Neural cell (in vitro differentiated cells): ENCODE measurements at regions not wholly inside any gene's neighbourhood (a gene's known extent, or its start where the extent isn't known, plus 50 kb on each side); places are given as distances from the start of the nearest gene placed in this dataset.

Experiments used
- H2AFZ ChIP-seq: fragments of 200-600, 300-800 bp; sonication (generic), shearing (Covaris generic); 2 replicates; pipeline ENCODE4 v1.6.0; 2014; ENCODE audit warnings: low read depth, mild to moderate bottlenecking, antibody characterized with exemption, low read length, moderate library complexity
- H3F3A ChIP-seq: fragments of 200-600 bp; shearing (Covaris generic); 2 replicates; pipeline ENCODE4 v1.6.1; 2016; ENCODE audit warnings: mild to moderate bottlenecking, moderate library complexity, mixed read lengths, antibody characterized with exemption, low read length; ENCODE audit not compliant: insufficient read depth, poor library complexity, severe bottlenecking
- H3K27ac ChIP-seq: fragments of 200-600, 300-800 bp; sonication (generic), shearing (Covaris generic); 2 replicates; pipeline ENCODE4 v1.5.1; 2014; ENCODE audit warnings: mild to moderate bottlenecking, low read length, moderate library complexity
- H3K27me3 ChIP-seq: fragments of 300-800, 200-600 bp; sonication (generic), shearing (Covaris generic); 2 replicates; pipeline ENCODE4 v1.6.0; 2014; ENCODE audit warnings: mild to moderate bottlenecking, low read depth, low read length, moderate library complexity; ENCODE audit not compliant: insufficient read depth
- H3K36me3 ChIP-seq: fragments of 300-800, 200-600 bp; sonication (generic), shearing (Covaris generic); 2 replicates; pipeline ENCODE4 v1.5.1; 2014; ENCODE audit warnings: mild to moderate bottlenecking, antibody characterized with exemption, low read length, moderate library complexity; ENCODE audit not compliant: insufficient read depth
- H3K4me2 ChIP-seq: fragments of 300-800, 200-600 bp; sonication (generic), shearing (Covaris generic); 2 replicates; pipeline ENCODE4 v1.6.0; 2014; ENCODE audit warnings: mild to moderate bottlenecking, low read length
- H3K4me3 ChIP-seq: fragments of 300-800, 200-600 bp; sonication (generic), shearing (Covaris generic); 2 replicates; pipeline ENCODE4 v1.5.1; 2014; ENCODE audit warnings: mild to moderate bottlenecking, low read length, moderate library complexity
- H3K79me2 ChIP-seq: fragments of 200-600 bp; shearing (Covaris generic); replicated peaks from 2 replicates; pipeline ENCODE4 v1.6.0; 2014; ENCODE audit warnings: mild to moderate bottlenecking, low read length, moderate library complexity; ENCODE audit not compliant: insufficient read depth
- H3K9ac ChIP-seq: fragments of 300-800, 200-600 bp; sonication (generic), shearing (Covaris generic); 2 replicates; pipeline ENCODE4 v1.6.1; 2016; ENCODE audit warnings: mild to moderate bottlenecking, low read length, mixed read lengths
- H3K9me2 ChIP-seq: fragments of 200-600 bp; shearing (Covaris generic); 2 replicates; pipeline ENCODE4 v1.6.1; 2016; ENCODE audit warnings: mild to moderate bottlenecking, low read length, mixed read lengths; ENCODE audit not compliant: insufficient read depth
- H3K9me3 ChIP-seq: fragments of 200-600, 300-800 bp; sonication (generic), shearing (Covaris generic); 2 replicates; pipeline ENCODE4 v1.6.1; 2016; ENCODE audit warnings: mild to moderate bottlenecking, mixed run types, low read length, moderate library complexity, mixed read lengths
- H4K20me1 ChIP-seq: fragments of 200-600 bp; shearing (Covaris generic); 2 replicates; pipeline ENCODE4 v1.6.1; 2016; ENCODE audit warnings: mild to moderate bottlenecking, mixed run types; ENCODE audit not compliant: insufficient read depth
- EP300 ChIP-seq: fragments of 450-650 bp; conservative IDR thresholded peaks from 2 replicates; pipeline ENCODE4 v1.6.1; 2014; ENCODE audit warnings: antibody characterized with exemption, mild to moderate bottlenecking, moderate library complexity; ENCODE audit not compliant: poor library complexity, severe bottlenecking
- EZH2 ChIP-seq: fragments of 200-600, 300-800 bp; shearing (Covaris generic), sonication (generic); IDR thresholded peaks from 2 replicates; pipeline ENCODE4 v1.6.1; 2014; ENCODE audit warnings: antibody characterized with exemption, low read length, borderline replicate concordance, mild to moderate bottlenecking; ENCODE audit not compliant: insufficient read depth, poor library complexity, severe bottlenecking
- MXI1 ChIP-seq: fragments of 450-650 bp; conservative IDR thresholded peaks from 2 replicates; pipeline ENCODE4 v1.6.1; 2014; ENCODE audit warnings: antibody characterized with exemption, mild to moderate bottlenecking; ENCODE audit not compliant: poor library complexity, severe bottlenecking
- POLR2AphosphoS5 ChIP-seq: IDR thresholded peaks from 2 replicates; pipeline ENCODE4 v1.6.1; 2012
- RAD21 ChIP-seq: fragments of 450-650 bp; conservative IDR thresholded peaks from 2 replicates; pipeline ENCODE4 v1.6.1; 2014; ENCODE audit warnings: antibody characterized with exemption, mild to moderate bottlenecking, moderate library complexity
- SMC3 ChIP-seq: fragments of 450-650 bp; conservative IDR thresholded peaks from 2 replicates; pipeline ENCODE4 v1.6.1; 2014; ENCODE audit warnings: antibody characterized with exemption, mild to moderate bottlenecking, moderate library complexity; ENCODE audit not compliant: poor library complexity
- TAF1 ChIP-seq: IDR thresholded peaks from 2 replicates; pipeline ENCODE4 v1.6.1; 2012; ENCODE audit warnings: low read depth
- TF ChIP-seq, protein P1 (sequence below): fragments of 450-650 bp; IDR thresholded peaks from 2 replicates; pipeline ENCODE4 v1.5.1; 2014; ENCODE audit warnings: antibody characterized with exemption, mild to moderate bottlenecking, moderate library complexity; ENCODE audit not compliant: poor library complexity, severe bottlenecking
- TF ChIP-seq, protein P2 (sequence below): IDR thresholded peaks from 2 replicates; pipeline ENCODE4 v1.6.1; 2012; ENCODE audit warnings: borderline replicate concordance

DNA sequence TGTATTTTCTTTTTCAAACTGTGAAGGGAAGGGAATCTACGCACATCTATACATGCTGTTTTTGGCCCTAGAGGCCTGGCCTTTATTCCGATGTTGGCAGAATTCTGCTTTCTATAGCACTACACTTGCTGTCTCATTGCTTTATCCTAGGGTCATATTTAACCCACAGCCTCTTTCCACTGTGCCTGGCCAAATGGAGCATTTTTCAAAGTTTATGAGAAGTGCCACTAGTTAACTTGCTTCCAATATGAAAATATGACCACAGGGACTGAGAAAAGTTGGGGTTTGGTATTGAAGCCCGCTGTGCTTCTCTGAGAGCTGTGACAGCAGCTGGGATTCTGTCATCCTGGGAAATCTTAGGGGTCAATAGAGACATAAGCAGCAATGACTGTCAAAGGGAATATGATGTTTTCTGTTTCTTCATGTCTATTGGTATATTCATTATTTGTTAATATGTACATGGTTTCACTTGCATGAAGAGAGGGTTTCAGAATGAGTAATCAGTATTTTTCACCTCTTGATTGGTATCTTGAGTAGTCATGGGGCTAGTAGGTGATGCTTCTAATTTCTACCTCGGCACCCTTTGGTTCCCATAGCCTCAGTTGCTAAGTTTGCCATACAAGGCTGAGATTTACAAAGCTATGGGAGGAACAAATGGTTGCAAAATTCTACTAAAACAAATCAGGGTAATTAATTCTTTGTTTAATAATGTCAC is 275.8 kb upstream of the RBMS3 start:
- no peaks in the 10 kb centered on the region for H3K36me3 ChIP-seq
- H3K79me2 ChIP-seq: no peaks in the 10 kb centered on the region
- H3K27ac ChIP-seq: no peak overlapping the region
- no peak overlapping the region for H3K9ac ChIP-seq
- H3K4me2 ChIP-seq: no peak overlapping the region
- no peak overlapping the region for H2AFZ ChIP-seq
- no peak overlapping the region for H3K4me3 ChIP-seq
- TF ChIP-seq EZH2 (no peak), SMC3 (no peak), RAD21 (no peak), MXI1 (no peak), EP300 (no peak), POLR2AphosphoS5 (no peak), TAF1 (no peak)
- TF ChIP-seq, protein P1, sequence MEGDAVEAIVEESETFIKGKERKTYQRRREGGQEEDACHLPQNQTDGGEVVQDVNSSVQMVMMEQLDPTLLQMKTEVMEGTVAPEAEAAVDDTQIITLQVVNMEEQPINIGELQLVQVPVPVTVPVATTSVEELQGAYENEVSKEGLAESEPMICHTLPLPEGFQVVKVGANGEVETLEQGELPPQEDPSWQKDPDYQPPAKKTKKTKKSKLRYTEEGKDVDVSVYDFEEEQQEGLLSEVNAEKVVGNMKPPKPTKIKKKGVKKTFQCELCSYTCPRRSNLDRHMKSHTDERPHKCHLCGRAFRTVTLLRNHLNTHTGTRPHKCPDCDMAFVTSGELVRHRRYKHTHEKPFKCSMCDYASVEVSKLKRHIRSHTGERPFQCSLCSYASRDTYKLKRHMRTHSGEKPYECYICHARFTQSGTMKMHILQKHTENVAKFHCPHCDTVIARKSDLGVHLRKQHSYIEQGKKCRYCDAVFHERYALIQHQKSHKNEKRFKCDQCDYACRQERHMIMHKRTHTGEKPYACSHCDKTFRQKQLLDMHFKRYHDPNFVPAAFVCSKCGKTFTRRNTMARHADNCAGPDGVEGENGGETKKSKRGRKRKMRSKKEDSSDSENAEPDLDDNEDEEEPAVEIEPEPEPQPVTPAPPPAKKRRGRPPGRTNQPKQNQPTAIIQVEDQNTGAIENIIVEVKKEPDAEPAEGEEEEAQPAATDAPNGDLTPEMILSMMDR: no peak
- TF ChIP-seq, protein P2, sequence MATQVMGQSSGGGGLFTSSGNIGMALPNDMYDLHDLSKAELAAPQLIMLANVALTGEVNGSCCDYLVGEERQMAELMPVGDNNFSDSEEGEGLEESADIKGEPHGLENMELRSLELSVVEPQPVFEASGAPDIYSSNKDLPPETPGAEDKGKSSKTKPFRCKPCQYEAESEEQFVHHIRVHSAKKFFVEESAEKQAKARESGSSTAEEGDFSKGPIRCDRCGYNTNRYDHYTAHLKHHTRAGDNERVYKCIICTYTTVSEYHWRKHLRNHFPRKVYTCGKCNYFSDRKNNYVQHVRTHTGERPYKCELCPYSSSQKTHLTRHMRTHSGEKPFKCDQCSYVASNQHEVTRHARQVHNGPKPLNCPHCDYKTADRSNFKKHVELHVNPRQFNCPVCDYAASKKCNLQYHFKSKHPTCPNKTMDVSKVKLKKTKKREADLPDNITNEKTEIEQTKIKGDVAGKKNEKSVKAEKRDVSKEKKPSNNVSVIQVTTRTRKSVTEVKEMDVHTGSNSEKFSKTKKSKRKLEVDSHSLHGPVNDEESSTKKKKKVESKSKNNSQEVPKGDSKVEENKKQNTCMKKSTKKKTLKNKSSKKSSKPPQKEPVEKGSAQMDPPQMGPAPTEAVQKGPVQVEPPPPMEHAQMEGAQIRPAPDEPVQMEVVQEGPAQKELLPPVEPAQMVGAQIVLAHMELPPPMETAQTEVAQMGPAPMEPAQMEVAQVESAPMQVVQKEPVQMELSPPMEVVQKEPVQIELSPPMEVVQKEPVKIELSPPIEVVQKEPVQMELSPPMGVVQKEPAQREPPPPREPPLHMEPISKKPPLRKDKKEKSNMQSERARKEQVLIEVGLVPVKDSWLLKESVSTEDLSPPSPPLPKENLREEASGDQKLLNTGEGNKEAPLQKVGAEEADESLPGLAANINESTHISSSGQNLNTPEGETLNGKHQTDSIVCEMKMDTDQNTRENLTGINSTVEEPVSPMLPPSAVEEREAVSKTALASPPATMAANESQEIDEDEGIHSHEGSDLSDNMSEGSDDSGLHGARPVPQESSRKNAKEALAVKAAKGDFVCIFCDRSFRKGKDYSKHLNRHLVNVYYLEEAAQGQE: no peak
- no peaks in the 10 kb centered on the region for H3K9me3 ChIP-seq
- no peaks in the 10 kb centered on the region for H3K9me2 ChIP-seq
- H4K20me1 ChIP-seq: no peaks in the 10 kb centered on the region
- no peaks in the 10 kb centered on the region for H3F3A ChIP-seq
- H3K27me3 ChIP-seq: peaks cover 3% of the 10 kb centered on the region

DNA sequence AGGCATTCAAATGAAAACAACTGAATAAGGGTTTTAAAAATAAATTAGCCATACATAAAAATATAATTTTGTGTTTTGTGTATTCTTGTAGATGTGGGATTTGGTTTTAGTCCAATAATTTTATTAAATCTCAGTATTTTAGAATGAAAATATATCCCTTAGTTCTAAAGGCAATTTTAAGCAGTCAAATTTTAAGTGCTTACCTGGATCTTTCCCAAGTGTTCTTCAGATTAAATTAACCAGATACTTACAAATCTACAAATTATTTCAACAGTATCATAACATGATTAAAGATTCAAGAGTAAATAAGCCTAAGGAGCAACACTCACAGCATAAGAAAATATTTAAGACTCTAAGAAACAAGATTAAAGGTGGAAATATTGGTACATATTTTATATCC is 275.0 kb upstream of the RBMS3 start:
- Histone ChIP-seq H3K27me3 (peaks cover 3% of the 10 kb centered on the region), H4K20me1 (no peaks in the 10 kb centered on the region), H3K9ac (no peak overlapping the region), H3K9me3 (no peaks in the 10 kb centered on the region), H3K4me3 (no peak overlapping the region), H3K36me3 (no peaks in the 10 kb centered on the region), H3K79me2 (no peaks in the 10 kb centered on the region), H2AFZ (no peak overlapping the region), H3K4me2 (no peak overlapping the region), H3K27ac (no peak overlapping the region), H3F3A (no peaks in the 10 kb centered on the region), H3K9me2 (no peaks in the 10 kb centered on the region)
- no peak for TF ChIP-seq EP300
- TF ChIP-seq, protein P2: no peak
- TF ChIP-seq RAD21: no peak
- no peak for TF ChIP-seq TAF1
- TF ChIP-seq POLR2AphosphoS5: no peak
- TF ChIP-seq, protein P1: no peak
